Liver (tissue), 3 donors: ENCODE measurements at regions not wholly inside any gene's neighbourhood (a gene's known extent, or its start where the extent isn't known, plus 50 kb on each side); places are given as distances from the start of the nearest gene placed in this dataset.

Experiments
- ATF3 ChIP-seq: IDR thresholded peaks from 2 replicates; pipeline ENCODE4 v1.6.1; 2016; ENCODE audit warnings: antibody characterized with exemption
- FOXA1 ChIP-seq: IDR thresholded peaks from 2 replicates; pipeline ENCODE4 v1.6.1; 2016; ENCODE audit warnings: antibody characterized with exemption
- GABPA ChIP-seq, 2 donors: IDR thresholded peaks in 1 of 2; conservative IDR thresholded peaks in 1 of 2; 2 replicates each; pipeline ENCODE4 v1.6.1; 2016; ENCODE audit warnings: antibody characterized with exemption in 2 of 2, mild to moderate bottlenecking in 1 of 2, moderate library complexity in 1 of 2
- MAX ChIP-seq: IDR thresholded peaks from 2 replicates; pipeline ENCODE4 v1.6.1; 2016; ENCODE audit warnings: antibody characterized with exemption
- RAD21 ChIP-seq, 2 donors: IDR thresholded peaks; 2 replicates each; pipeline ENCODE4 v1.6.1; 2016; ENCODE audit warnings: antibody characterized with exemption in 2 of 2, mild to moderate bottlenecking in 2 of 2
- YY1 ChIP-seq: IDR thresholded peaks from 2 replicates; pipeline ENCODE4 v1.6.1; 2016; ENCODE audit warnings: antibody characterized with exemption, mild to moderate bottlenecking
- ZBTB33 ChIP-seq: IDR thresholded peaks from 2 replicates; pipeline ENCODE4 v1.6.1; 2016; ENCODE audit warnings: antibody characterized with exemption
- TF ChIP-seq, protein P1 (sequence below): fragments of 150-350 bp; IDR thresholded peaks from 2 replicates; pipeline ENCODE4 v1.5.1; 2017; ENCODE audit warnings: improper control_type of control experiment, low read depth, low read length; ENCODE audit not compliant: missing input control
- donor health status: healthy.
- donor health status: healthy.

GRCh38 chr4:4919927-4920326 lies 60.5 kb downstream of the MSX1 start:
- TF ChIP-seq, protein P1, sequence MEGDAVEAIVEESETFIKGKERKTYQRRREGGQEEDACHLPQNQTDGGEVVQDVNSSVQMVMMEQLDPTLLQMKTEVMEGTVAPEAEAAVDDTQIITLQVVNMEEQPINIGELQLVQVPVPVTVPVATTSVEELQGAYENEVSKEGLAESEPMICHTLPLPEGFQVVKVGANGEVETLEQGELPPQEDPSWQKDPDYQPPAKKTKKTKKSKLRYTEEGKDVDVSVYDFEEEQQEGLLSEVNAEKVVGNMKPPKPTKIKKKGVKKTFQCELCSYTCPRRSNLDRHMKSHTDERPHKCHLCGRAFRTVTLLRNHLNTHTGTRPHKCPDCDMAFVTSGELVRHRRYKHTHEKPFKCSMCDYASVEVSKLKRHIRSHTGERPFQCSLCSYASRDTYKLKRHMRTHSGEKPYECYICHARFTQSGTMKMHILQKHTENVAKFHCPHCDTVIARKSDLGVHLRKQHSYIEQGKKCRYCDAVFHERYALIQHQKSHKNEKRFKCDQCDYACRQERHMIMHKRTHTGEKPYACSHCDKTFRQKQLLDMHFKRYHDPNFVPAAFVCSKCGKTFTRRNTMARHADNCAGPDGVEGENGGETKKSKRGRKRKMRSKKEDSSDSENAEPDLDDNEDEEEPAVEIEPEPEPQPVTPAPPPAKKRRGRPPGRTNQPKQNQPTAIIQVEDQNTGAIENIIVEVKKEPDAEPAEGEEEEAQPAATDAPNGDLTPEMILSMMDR, result no peak
- no peak for TF ChIP-seq YY1
- no peak for TF ChIP-seq ZBTB33
- TF ChIP-seq RAD21 (IDR thresholded peaks at IDR 0.05), result no peak
- no peak for TF ChIP-seq ATF3
- TF ChIP-seq GABPA (IDR thresholded peaks at IDR 0.05 in 1 of 2, conservative IDR thresholded peaks at IDR 0.05 in 1 of 2), result no peak
- no peak for TF ChIP-seq FOXA1
- no peak for TF ChIP-seq MAX
